HG02763 (cell line): ENCODE measurements at regions not wholly inside any gene's neighbourhood (a gene's known extent, or its start where the extent isn't known, plus 50 kb on each side); places are given as distances from the start of the nearest gene placed in this dataset.
"Not testable (repeated sequence)": the region's sequence is repeated elsewhere in the genome, so short reads cannot be mapped to it uniquely, and the experiment has no call there.

Experiments
- ATAC-seq: cut with Tn5 transposase; IDR thresholded peaks from one replicate; pipeline ENCODE4 v1.9.1; 2021; ENCODE audit warnings: mild to moderate bottlenecking, moderate library complexity; ENCODE audit not compliant: unreplicated experiment

- no peak for ATAC-seq
These were observed 739.4 kb downstream of the MCTP2 start for GRCh38 chr15:94970802-94971201.

- ATAC-seq = no peak
These were observed 741.0 kb downstream of the MCTP2 start for GRCh38 chr15:94972314-94972713.

- no peak for ATAC-seq
These were observed 755.7 kb downstream of the MCTP2 start for GRCh38 chr15:94987085-94987484.

DNA sequence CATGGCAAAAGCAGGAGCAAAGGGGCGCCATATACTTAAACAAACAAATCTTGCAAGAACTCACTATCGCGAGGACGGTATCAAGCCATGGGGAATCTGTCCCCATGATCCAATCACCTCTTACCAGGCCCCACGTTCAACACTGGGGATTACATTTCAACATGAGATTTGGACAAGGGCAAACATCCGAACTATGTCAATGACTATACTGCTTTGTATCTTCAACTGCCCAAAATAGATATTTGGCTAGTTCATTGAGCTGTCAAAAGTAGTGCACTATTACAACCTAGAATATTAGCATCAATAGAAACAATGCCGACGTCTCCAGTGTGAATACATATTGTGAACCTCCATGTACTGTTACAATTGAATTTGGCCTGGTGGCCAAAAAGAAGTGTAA is 760.4 kb downstream of the MCTP2 start:
- ATAC-seq = no peak

DNA sequence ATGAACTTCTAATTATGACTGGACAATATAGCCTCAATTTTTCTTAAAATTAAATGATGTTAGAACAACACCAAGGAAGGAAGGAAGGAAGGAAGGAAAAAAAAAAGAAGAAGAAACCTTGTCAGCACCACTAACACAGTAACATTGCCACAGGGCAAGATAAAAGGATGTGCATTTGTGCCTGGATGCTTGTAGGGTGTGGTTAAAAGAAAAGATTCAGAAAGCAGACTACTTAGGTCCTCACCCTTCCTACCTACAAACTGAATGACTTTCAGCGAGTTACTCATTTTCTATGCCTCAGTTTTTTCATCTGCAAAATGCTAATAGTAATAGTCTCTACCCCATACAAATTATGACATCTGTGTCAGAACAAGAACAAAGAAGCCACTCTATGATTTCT is 778.3 kb downstream of the MCTP2 start:
- ATAC-seq = no peak

- ATAC-seq = no peak
These were observed 782.0 kb downstream of the MCTP2 start for GRCh38 chr15:95013381-95013780.

GRCh38 chr15:95016511-95017229 is 785.3 kb downstream of the MCTP2 start:
- ATAC-seq = no peak

GRCh38 chr15:95017666-95018328 is 786.4 kb downstream of the MCTP2 start:
- no peak for ATAC-seq

DNA sequence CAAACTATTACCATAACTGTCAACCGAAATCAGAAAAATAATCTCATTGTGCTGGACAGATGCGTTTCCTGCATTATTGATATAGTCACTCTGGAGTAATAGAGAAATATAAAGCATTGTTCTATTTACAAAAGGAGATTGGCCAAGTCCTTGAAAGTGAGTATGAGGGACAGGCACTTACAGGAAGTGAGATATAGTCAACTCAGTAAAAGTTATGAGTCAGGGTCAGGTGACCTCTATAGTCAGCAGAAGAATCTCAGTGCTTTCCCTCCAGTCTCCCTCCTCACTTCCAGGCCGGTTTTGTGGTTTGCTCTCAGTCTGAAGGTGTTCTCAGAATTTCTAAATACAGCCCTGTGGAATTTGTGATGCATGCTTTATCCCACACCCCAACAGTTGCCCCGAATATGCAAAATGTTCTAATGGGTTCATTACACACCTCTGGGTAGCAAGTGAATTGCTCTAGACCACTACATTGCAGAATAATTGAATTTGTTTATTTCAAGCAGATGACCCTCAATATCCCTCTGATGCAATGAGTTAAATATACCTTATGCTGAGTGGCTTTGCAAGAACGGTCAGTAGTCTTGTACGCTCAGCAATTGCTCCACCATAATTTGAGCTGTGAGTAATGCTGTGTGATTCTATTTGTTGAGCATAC is 787.7 kb downstream of the MCTP2 start:
- ATAC-seq = no peak

DNA sequence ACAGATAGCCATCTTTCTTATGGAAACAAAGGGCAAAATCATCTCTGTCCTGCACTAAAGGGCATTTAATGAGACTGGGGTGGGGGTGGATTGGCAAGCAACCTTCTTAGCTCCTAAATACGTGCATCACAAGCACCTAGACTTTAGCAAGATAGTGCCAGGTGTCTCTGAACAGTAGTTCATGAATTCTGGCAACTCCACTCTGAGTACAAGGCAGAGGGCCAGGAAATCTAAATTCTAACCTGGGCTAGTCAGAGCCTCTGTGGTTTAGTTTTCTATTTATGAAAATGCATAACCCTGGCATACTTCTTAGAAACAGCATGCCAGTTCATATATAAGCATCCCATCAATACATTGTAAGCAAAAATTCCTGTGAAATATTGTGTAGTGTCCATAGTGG is 788.5 kb downstream of the MCTP2 start:
- ATAC-seq = no peak

- no peak for ATAC-seq
These were observed 790.5 kb downstream of the MCTP2 start for GRCh38 chr15:95021816-95022215.

DNA sequence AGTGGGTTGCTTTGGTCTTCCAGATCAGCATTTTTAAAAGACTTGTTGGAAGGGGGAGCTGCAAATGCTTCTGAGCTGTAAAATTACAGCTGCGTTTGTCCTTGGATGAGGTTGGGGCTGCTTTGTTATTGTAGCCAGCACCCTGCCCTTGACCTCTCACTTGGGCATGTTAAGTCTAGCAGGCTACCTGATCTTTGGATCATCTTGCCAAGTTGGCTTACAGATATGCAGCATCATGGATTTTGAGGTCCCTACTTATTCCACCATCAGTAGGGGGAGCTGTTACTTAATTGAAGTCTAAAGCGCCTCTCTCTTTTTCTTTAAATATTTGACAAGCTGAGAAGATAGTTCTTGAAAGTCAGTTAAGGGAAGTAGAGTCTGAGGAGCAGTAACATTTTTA is 793.0 kb downstream of the MCTP2 start:
- ATAC-seq = no peak

GRCh38 chr15:95025924-95026728 is 794.8 kb downstream of the MCTP2 start:
- ATAC-seq = no peak

DNA sequence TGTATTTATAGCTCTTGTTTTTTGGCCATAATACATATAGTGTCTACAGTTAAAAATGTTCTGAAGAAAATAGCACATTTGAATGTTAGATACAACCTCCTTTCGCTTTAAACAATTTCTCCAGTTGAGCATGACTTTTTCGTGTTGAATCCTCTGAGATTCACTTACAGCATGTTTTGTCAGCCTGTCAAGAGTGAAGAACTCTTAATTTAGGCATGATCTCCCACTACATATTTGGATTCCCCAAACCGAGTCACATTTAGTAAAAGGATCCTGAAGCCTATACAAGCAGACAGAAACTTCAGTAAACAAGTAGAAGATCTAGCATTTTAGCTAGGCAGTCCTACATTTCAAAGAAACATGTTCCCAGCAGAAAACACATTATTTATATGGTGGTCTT is 796.6 kb downstream of the MCTP2 start:
- ATAC-seq = no peak

- no peak for ATAC-seq
These were observed 800.8 kb downstream of the MCTP2 start for GRCh38 chr15:95032156-95032555.

GRCh38 chr15:95035106-95035505 is 803.7 kb downstream of the MCTP2 start:
- no peak for ATAC-seq

DNA sequence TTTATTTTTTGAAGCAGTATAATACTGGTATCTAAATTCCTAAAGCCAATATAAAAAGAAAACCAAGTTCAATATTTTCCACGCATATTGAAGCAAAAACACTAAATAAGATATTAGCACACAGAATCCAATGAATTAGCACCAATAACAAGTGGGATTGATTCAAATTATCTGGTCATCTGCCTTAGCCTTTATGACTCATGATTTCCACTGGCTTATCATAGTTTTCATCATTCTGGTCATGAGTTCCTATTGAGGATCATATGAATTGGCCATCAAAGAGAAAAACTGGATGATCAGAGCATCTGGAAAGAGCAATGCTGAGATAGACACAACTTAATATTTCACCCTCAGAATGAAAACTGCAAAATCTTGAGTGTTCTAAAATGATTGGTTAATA is 809.9 kb downstream of the MCTP2 start:
- ATAC-seq = no peak

DNA sequence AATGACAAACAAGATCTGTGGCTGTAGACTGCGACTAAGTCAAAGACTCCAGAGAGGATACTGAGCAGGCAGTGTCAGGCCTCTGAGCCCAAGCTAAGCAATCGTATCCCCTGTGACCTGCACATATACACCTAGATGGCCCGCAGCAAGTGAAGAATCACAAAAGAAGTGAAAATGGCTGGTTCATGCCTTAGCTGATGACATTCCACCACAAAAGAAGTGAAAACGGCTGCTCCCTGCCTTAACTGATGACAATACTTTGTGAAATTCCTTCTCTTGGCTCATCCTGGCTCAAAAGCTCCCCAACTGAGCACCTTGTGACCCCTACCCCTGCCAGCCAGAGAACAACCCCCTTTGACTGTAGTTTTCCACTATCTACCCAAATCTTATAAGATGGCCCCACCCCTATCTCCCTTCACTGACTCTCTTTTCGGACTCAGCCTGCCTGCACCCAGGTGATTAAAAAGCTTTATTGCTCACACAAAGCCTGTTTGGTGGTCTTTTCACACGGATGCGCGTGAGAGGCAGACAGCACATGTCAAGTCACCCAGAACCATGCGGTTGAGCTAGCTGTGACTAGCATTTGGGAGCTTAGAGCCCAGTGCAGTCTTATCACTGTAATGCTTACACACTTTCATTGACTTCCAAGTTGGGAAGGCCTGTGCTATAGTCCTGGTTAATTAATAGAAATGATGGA is 812.0 kb downstream of the MCTP2 start:
- not testable (repeated sequence) for ATAC-seq

DNA sequence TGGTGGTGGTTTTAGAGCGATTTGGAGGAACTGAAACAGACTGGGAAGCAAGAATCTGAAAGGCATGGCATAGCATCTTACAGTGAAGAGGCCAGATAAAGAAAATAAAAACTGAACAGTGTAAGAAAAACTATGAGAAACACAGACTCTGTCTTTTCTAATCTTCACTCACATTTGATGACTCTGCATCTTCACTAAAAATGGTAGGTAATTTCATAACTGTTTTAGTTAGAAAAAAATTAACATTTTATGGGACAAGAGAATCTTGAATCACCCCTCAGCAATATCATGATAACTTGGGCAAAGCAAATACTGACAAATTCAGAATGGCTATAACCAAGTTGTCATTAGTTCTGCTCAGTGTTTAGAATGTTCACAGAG is 812.6 kb downstream of the MCTP2 start:
- no peak for ATAC-seq

DNA sequence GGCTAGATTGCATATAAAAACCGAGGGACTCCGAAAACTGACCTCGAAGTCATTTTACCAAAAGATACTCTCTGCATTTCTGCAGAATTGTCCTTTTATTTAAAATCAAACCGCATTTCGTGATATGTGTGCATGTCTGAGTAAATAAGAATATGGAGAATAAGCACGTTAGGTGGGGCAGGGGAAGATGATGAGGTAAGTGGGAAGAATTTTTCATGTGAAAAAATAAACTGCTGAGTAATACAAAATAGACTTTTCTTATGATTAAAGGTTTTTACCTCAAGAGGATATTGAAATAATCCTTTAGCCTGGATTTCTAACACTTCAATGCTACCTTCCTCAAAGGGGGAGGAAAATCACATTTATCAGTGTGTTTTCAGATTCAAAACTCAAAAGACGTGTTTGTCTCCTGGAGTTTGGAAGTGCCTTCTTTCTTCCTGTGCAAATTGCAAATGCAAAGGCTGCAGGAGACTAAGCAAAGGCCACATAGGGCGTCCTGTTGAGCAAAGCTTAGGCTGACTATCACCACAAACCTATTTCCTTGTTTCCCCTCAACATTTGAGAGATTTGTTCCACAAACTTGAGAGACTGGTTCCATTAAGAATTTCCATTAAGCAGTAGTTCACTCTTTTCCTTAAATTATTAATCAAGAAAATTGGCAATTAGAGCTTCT is 813.5 kb downstream of the MCTP2 start:
- no peak for ATAC-seq
